Fibroblast of lung (primary cell): ENCODE measurements at regions not wholly inside any gene's neighbourhood (a gene's known extent, or its start where the extent isn't known, plus 50 kb on each side); places are given as distances from the start of the nearest gene placed in this dataset.

ENCODE experiments used
- CTCF ChIP-seq, 2 donors: IDR thresholded peaks in 1 of 2; conservative IDR thresholded peaks in 1 of 2; 1 replicate in 1 of 2; 2 replicates in 1 of 2; pipeline ENCODE4 v1.5.1; 2011 to 2012; ENCODE audit warnings: low read length in 2 of 2, control low read depth in 1 of 2, inconsistent platforms in 1 of 2, low read depth in 1 of 2, mild to moderate bottlenecking in 1 of 2
- EZH2 ChIP-seq: IDR thresholded peaks from 2 replicates; pipeline ENCODE4 v1.5.1; 2012; ENCODE audit warnings: low read length, control low read depth, mild to moderate bottlenecking; ENCODE audit errors: missing control alignments

DNA sequence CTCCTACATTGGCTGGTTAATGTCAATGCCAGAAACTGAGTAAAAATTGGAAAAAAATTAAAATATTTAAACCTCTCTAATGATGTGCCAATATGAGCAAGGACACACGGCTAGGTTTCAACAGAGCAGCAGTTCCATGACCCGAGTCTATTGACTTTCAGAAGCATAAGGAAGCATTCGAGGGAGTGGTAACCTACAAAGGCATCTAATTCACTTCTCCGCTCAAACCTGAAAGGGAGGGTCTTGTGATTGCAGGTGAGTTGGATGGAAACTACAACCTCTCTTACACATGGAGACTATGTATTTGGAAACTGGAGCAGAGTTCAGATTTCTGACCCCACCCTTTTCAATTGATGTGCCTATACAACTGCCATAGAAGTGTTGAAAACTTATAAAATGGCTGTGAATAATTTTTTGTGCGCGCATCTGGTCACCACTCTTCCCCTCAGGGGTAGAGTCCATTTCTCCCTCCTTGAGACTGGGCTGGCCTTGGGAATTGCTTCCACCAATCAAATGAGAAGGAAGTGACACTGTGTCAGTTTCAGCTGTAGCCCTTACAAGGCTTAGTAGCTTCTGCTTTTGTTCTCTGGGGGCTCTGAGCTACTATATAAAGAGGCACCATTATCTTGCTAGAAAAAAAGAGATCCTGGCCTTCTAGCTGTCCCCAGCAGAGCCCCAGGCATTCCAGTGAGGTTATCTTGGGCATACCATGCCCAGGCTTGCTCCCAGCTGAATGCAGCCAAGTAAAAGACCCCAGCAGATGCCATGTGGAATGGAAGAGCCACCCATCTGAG lies 278.0 kb downstream of the EPHA4 start:
- TF ChIP-seq CTCF (conservative IDR thresholded peaks at IDR 0.05 in 1 of 2, IDR thresholded peaks at IDR 0.05 in 1 of 2; ENCODE audit: low read depth in 1 of 2, low read length in 2 of 2) (no peak), EZH2 (no peak)
